ENCODE measurements at regions not wholly inside any gene's neighbourhood (a gene's known extent, or its start where the extent isn't known, plus 50 kb on each side); places are given as distances from the start of the nearest gene placed in this dataset.

- Histone ChIP-seq H3K36me3 (ENCODE audit: insufficient read depth, low read length) (no peaks in the 10 kb centered on the region), H3K27me3 (ENCODE audit: insufficient read depth, low read length, poor library complexity, severe bottlenecking) (no peaks in the 10 kb centered on the region), H3K9me3 (ENCODE audit: insufficient read depth, low read depth, low read length) (peaks cover 3% of the 10 kb centered on the region; the same call in 1 of the 2 replicates), H3K9me2 (replicated peaks; ENCODE audit: low read depth, low read length) (no peaks in the 10 kb centered on the region), H3K4me1 (ENCODE audit: insufficient read depth, low read length, poor library complexity, severe bottlenecking) (no peaks in the 10 kb centered on the region), H3K4me3 (ENCODE audit: low read length, poor library complexity, severe bottlenecking) (no peak overlapping the region), H3K9ac (ENCODE audit: low read depth, low read length, poor library complexity, severe bottlenecking) (no peak overlapping the region), H3F3A (ENCODE audit: low read depth) (no peaks in the 10 kb centered on the region), H4K20me1 (ENCODE audit: insufficient read depth, low read length, poor library complexity, severe bottlenecking) (no peaks in the 10 kb centered on the region), H3K4me2 (ENCODE audit: low read depth, low read length, poor library complexity, severe bottlenecking) (no peak overlapping the region), H3K79me2 (ENCODE audit: insufficient read depth, low read length) (no peaks in the 10 kb centered on the region), H2AFZ (ENCODE audit: low read length) (no peak overlapping the region)
- no peak for TF ChIP-seq EZH2phosphoT487 (IDR thresholded peaks at IDR 0.05; ENCODE audit: borderline replicate concordance)
- TF ChIP-seq, protein P1, sequence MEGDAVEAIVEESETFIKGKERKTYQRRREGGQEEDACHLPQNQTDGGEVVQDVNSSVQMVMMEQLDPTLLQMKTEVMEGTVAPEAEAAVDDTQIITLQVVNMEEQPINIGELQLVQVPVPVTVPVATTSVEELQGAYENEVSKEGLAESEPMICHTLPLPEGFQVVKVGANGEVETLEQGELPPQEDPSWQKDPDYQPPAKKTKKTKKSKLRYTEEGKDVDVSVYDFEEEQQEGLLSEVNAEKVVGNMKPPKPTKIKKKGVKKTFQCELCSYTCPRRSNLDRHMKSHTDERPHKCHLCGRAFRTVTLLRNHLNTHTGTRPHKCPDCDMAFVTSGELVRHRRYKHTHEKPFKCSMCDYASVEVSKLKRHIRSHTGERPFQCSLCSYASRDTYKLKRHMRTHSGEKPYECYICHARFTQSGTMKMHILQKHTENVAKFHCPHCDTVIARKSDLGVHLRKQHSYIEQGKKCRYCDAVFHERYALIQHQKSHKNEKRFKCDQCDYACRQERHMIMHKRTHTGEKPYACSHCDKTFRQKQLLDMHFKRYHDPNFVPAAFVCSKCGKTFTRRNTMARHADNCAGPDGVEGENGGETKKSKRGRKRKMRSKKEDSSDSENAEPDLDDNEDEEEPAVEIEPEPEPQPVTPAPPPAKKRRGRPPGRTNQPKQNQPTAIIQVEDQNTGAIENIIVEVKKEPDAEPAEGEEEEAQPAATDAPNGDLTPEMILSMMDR (conservative IDR thresholded peaks at IDR 0.05; ENCODE audit: low read length): no peak
Measured at GRCh38 chr6:164929408-164929977, 379.9 kb downstream of the C6orf118 start.

DNA sequence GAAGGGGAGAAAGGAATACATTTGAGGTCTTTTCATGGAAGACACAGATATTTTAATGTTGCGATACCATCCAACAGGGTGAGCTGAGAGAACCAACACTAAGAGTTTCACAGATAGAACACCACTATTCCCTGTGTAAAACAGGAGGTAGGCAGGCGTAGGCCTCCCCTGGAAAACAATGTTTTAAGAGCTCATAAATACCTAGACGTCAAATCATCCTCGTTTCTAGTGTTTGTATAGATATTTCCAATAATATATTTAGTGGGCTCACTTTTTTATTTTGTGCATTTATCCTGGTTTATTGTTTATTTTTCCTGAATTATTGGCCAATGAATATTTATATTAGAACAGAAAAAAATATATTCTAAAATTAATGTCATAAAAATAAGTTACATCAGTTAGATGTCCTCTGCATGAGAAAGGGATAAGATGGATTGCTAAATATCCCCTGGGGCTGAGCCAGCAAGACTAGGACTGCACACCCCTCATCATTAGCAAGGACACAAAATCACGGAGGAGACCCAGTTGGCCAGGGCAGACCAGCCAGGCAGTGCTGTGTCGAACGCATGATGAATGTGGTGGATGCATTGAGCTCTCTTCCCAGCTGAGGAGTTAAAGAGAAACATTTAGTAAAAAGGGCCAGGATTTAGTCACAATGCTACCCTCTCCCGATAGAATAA lies 380.5 kb downstream of the C6orf118 start:
- Histone ChIP-seq H3K9me2 (replicated peaks; ENCODE audit: low read depth, low read length) (no peaks in the 10 kb centered on the region), H3K4me3 (ENCODE audit: low read length, poor library complexity, severe bottlenecking) (no peak overlapping the region)

GRCh38 chr6:164928057-164928727 lies 381.2 kb downstream of the C6orf118 start:
- no peaks in the 10 kb centered on the region for H3F3A ChIP-seq (ENCODE audit: low read depth)
- H3K36me3 ChIP-seq (ENCODE audit: insufficient read depth, low read length): no peaks in the 10 kb centered on the region
- TF ChIP-seq EZH2phosphoT487 (IDR thresholded peaks at IDR 0.05; ENCODE audit: borderline replicate concordance): no peak
- TF ChIP-seq, protein P1 (conservative IDR thresholded peaks at IDR 0.05; ENCODE audit: low read length): no peak
- H3K9me3 ChIP-seq (ENCODE audit: insufficient read depth, low read depth, low read length): peaks cover 3% of the 10 kb centered on the region; the same call in 1 of the 2 replicates
- no peaks in the 10 kb centered on the region for H3K27me3 ChIP-seq (ENCODE audit: insufficient read depth, low read length, poor library complexity, severe bottlenecking)
- H3K79me2 ChIP-seq (ENCODE audit: insufficient read depth, low read length): no peaks in the 10 kb centered on the region
- H3K9me2 ChIP-seq (replicated peaks; ENCODE audit: low read depth, low read length): no peaks in the 10 kb centered on the region
- no peak overlapping the region for H3K9ac ChIP-seq (ENCODE audit: low read depth, low read length, poor library complexity, severe bottlenecking)
- H2AFZ ChIP-seq (ENCODE audit: low read length): no peak overlapping the region
- no peak overlapping the region for H3K4me2 ChIP-seq (ENCODE audit: low read depth, low read length, poor library complexity, severe bottlenecking)
- H3K4me1 ChIP-seq (ENCODE audit: insufficient read depth, low read length, poor library complexity, severe bottlenecking): no peaks in the 10 kb centered on the region
- H4K20me1 ChIP-seq (ENCODE audit: insufficient read depth, low read length, poor library complexity, severe bottlenecking): no peaks in the 10 kb centered on the region
- no peak overlapping the region for H3K4me3 ChIP-seq (ENCODE audit: low read length, poor library complexity, severe bottlenecking)

More for the DNA sequence above, 380.5 kb downstream of the C6orf118 start:
- no peak for TF ChIP-seq EZH2phosphoT487 (IDR thresholded peaks at IDR 0.05; ENCODE audit: borderline replicate concordance)
- TF ChIP-seq, protein P1 (conservative IDR thresholded peaks at IDR 0.05; ENCODE audit: low read length): no peak
- peaks cover 3% of the 10 kb centered on the region; the same call in 1 of the 2 replicates for H3K9me3 ChIP-seq (ENCODE audit: insufficient read depth, low read depth, low read length)
- no peaks in the 10 kb centered on the region for H4K20me1 ChIP-seq (ENCODE audit: insufficient read depth, low read length, poor library complexity, severe bottlenecking)
- H3K9ac ChIP-seq (ENCODE audit: low read depth, low read length, poor library complexity, severe bottlenecking): no peak overlapping the region
- no peaks in the 10 kb centered on the region for H3K36me3 ChIP-seq (ENCODE audit: insufficient read depth, low read length)
- H2AFZ ChIP-seq (ENCODE audit: low read length): no peak overlapping the region
- no peak overlapping the region for H3K4me2 ChIP-seq (ENCODE audit: low read depth, low read length, poor library complexity, severe bottlenecking)
- no peaks in the 10 kb centered on the region for H3K4me1 ChIP-seq (ENCODE audit: insufficient read depth, low read length, poor library complexity, severe bottlenecking)
- no peaks in the 10 kb centered on the region for H3F3A ChIP-seq (ENCODE audit: low read depth)
- no peaks in the 10 kb centered on the region for H3K79me2 ChIP-seq (ENCODE audit: insufficient read depth, low read length)
- H3K27me3 ChIP-seq (ENCODE audit: insufficient read depth, low read length, poor library complexity, severe bottlenecking): no peaks in the 10 kb centered on the region
